Left renal cortex interstitium (tissue), 4 donors: ENCODE measurements at regions not wholly inside any gene's neighbourhood (a gene's known extent, or its start where the extent isn't known, plus 50 kb on each side); places are given as distances from the start of the nearest gene placed in this dataset.
A peak's percentile ranks its signal among the peaks of the same experiment; 100 is the strongest.
"Not testable (repeated sequence)": the region's sequence is repeated elsewhere in the genome, so short reads cannot be mapped to it uniquely, and the experiment has no call there.

Experiments used
- DNase-seq, 4 donors: peaks; one replicate each; pipeline ENCODE4 v3.0.0-alpha.2; 2013; ENCODE audit warnings: low read depth in 4 of 4, low spot score in 2 of 4, missing footprints in 1 of 4

- DNase-seq = no peak
Measured at GRCh38 chr18:22789052-22789451, 144.1 kb upstream of the RBBP8 start.

- no peak for DNase-seq
Measured at GRCh38 chr18:22789600-22789999, 143.5 kb upstream of the RBBP8 start.

DNA sequence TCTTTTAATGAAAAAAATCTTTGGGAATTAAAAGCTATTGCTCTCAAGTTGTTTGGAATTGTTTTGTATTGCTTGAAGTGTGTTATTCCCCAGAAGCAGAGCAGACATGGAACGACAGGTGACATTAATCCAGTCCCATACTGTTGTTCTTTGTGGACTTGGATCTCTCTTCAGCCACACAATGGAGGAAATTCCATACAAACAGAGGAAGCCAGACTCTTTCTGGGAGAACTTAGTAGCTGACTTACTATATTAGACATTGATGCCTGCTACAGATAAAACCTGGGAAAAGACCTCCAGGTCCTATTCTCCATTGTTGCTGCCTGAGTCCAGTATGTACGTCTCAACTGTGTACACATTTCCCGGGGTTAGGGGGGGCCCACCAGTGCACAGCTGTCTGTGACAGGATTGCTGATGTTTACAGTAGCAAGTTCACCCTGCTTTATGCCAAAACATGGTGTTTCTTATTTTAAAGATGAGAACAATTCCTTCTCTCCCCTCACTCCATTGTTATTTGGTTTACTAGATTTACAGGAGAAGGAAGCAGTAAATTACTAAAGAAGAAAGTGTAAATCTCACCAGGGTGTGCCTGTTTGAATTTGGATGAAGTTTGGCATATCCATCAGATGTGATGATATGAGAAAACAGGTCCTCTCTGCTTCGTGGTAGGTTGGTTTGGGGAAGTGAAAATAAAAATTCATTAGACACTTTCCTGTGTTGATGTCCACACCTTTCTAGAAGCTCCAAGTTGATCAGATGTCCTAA lies 142.4 kb upstream of the RBBP8 start:
- no peak for DNase-seq

- no peak for DNase-seq
Measured at GRCh38 chr18:22791310-22791610, 141.9 kb upstream of the RBBP8 start.

DNA sequence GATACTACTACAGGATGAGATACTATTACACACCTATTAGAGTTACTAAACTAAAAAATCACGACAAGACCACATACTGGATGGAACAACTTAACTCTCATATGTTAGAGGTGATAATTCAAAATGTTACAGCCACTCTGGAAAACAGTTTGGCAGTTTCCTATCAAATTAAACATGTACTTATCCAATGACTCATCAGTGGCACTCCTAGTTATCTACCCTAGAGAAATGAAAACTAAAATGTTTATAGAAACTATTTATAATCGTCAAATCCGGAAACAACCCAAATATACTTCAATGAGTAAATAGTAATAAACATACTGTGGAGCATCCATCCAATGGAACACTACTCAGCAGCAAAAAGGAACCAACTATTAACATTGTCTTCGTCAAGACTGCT lies 137.0 kb upstream of the RBBP8 start:
- DNase-seq = no peak

GRCh38 chr18:22800551-22800951 lies 132.6 kb upstream of the RBBP8 start:
- DNase-seq = no peak

DNA sequence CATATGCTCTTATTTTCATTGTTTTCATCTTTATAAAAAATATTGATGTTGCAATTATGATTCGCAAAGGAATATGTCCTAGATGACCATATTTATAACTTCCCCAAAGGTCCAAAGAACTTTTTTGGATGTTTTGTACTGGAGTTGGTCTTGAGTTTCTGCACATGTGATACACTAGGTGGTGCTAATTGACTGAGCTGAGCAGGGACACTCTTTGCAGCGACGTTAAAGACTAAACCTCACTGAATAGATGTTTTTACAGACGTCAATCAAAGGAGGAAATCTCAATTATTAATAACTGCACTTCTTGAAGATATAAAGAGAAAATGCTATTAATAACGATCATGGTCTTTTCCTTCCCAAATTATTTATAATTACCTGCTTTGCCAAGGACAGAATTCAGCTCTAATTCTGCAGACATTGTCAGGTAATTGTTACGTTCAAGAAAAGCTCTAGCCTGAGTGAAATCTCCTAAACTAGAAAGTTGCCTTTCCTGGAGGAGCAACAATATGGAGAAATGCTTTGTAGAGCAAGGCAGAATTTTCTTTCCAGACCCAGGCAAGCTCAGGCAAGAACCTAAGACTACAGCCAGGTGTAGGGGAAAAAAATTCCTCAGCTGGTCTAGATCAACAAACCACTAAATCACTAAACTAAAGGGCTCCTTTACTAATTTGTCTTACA lies 119.3 kb upstream of the RBBP8 start:
- DNase-seq = peak in 2 of 4 donors; percentile 10 to 15

GRCh38 chr18:22814329-22814703 lies 118.8 kb upstream of the RBBP8 start:
- DNase-seq = no peak

DNA sequence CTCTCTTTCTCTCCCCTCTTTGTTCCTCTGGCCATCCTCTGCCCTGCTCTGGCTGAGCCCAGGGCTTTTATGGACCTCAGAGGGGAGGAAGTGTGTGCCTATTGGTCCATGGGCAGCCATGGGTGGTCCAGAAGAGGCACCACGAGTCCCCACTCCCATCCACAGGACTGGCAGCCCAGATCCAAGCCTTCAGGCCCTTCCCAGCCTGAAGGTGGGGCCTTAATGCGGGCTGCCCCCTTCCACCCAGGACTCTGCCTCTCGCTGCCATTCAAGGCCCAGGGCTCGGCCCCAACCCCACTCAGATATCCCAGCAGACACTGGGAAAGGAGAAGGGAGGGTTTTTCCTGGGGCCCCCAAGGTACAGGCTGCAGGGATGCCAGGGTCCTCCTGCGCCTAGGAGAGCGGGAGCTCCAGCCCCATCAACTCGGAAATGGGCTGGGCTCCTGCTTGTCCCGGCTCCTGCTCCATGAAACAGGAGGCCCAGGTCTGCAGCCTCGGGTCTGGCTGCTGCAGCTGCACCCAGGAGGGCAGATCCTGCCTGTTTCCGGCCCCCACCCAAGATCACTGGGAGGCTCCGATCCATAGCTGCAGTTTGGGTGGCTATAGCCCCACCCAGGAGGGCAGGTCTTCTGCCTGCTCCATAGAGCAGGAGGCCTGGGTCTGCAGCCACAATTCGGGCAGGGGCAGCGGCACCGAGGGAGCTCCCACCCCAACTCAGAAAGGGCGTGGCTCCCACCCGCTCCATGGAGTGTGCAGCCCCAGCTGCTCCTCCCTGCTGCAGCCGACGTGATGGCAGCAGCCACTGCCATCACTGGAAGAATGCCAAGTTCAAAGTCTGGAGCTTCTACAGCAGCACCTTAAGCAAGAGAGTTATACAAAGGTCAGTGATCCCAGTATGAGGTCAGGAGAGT lies 116.6 kb upstream of the RBBP8 start:
- DNase-seq = no peak

DNA sequence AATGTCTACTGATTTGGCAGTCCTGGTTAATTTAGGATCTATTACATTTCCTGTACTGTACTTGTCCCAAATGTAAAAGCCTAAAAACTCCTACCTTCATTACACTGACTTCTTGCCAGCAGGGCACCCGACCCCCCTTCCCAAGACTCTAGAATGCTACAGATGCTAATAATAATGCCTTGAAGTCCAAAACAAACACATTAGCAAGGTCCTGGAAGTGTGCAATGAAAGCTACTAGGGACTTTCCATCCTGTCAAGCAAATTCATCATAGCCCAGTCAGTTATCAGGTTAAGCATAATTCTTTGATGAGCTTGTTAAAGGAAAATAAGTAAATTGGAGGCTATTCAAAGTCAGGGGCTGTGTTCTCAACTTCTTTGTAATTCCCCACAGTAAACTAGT lies 115.3 kb upstream of the RBBP8 start:
- no peak for DNase-seq

- DNase-seq = no peak
Measured at GRCh38 chr18:22822024-22822423, 111.1 kb upstream of the RBBP8 start.

DNA sequence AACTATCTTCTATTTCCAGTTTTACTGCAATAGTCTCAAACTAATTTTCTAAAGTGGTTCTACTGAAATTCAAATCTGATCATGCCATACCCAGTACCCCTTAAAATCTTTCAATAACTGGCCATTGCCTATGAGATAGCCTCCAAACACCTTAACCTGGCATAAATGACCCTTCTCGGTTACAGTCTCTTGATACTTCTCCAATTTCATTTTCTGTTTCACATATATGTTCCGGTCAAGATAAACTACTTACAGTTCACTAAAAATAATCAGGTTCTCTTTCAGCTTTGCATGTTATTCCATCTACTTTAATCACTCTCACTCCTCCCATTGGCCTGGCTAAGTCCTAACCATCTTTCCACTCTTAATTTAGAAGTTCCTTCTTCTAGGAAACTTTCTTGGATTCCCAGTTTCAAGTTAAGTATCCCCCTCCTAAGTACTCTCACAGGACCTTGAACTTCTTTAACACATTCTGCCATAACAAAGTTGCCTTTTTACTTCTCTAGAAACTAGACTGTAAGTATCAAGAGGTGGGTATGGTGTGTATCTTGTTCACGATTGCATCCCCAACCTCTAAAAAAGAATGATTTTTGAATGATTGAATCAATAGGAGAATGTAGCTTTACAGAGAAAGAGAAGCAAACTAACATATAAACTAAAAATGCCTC lies 110.2 kb upstream of the RBBP8 start:
- no peak for DNase-seq

DNA sequence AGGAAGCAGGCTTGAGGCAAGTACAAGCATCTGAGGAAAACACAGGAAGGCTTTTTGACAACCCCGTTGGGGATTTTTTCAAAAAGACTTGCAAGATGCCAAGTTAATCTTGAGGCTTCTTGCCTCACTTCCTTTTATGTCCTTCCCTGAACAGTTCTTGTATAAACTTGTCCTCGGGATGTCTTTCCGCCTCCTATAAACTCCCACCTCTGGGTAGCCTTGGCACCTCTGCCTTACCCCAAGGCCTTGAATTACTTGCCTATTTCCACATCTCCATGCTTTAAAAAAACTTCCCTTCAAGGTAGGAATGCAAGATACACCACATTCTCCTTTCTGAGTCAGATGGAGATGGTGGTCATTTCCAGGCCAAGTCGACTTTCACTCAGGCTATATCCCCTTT lies 106.4 kb upstream of the RBBP8 start:
- DNase-seq = no peak

GRCh38 chr18:22827216-22827615 lies 105.9 kb upstream of the RBBP8 start:
- DNase-seq = no peak

DNA sequence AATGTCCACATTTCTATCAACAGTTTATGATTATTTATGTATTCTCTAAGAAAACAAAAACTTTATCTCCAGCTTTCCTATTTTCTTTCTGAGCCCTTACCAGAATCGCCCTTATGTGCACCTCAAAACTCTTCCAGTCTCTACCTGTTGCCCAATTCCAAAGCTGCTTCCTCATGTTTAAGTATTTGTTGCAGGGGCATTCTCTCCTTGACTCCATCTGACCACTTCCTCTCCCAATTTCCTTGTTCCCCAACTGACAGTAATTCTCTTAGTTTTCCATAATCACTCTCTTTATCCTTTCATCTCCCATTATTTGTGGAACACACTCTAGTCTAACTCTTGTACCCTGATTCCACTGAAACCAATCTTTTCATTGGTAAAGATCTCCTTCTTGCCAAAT lies 105.4 kb upstream of the RBBP8 start:
- DNase-seq = no peak

- DNase-seq = no peak
Measured at GRCh38 chr18:22828171-22828570, 105.0 kb upstream of the RBBP8 start.

DNA sequence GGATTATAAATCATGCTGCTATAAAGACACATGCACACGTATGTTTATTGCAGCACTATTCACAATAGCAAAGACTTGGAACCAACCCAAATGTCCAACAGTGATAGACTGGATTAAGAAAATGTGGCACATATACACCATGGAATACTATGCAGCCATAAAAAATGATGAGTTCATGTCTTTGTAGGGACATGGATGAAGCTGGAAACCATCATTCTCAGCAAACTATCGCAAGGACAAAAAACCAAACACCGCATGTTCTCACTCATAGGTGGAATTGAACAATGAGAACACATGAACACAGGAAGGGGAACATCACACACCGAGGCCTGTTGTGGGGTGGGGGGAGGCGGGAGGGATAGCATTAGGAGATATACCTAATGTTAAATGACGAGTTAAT lies 104.5 kb upstream of the RBBP8 start:
- not testable (repeated sequence) for DNase-seq

- no peak for DNase-seq
Measured at GRCh38 chr18:22829781-22830180, 103.3 kb upstream of the RBBP8 start.

GRCh38 chr18:22830511-22830910 lies 102.6 kb upstream of the RBBP8 start:
- no peak for DNase-seq

DNA sequence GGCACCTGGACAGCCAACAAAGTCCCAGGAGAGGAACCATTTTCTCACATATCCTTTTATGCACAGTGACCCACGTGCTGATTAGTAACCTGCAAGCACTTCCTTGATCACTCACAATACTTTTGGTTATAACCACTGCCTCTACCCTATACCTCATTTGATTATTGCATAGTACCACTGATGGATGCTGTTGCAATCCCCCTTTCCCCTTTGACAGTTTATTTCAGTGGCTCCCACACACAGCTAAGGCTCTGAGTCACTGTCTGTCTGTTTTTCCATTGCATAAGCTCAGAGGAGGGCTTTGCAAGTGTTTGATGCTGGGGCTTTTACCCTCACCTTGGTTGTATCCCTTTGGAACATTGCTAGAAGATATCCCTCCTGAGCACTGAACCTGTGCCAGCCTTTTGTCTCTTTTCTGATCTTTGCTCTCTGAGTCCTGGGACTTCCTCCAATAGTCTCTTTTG lies 101.7 kb upstream of the RBBP8 start:
- DNase-seq = no peak

DNA sequence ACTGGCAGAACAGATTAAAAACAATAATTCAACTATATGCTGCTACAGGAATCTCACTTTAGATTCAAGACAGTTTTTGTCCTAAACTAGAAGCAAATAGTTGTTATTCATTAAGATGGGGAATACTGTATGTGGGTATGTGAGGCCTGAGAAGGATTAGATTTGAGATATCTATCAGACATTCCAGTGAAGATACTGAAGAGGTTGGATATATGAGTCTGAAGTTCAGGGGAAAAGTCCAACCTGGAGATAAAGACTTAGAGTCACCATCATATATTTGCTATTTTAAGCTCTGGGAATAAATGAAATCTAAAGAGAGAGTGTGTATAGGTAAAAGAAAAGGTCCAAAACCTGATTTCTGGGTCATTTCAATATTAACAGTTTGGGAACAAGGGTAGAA lies 96.2 kb upstream of the RBBP8 start:
- DNase-seq = no peak
